ENCODE measurements at regions not wholly inside any gene's neighbourhood (a gene's known extent, or its start where the extent isn't known, plus 50 kb on each side); places are given as distances from the start of the nearest gene placed in this dataset.

DNA sequence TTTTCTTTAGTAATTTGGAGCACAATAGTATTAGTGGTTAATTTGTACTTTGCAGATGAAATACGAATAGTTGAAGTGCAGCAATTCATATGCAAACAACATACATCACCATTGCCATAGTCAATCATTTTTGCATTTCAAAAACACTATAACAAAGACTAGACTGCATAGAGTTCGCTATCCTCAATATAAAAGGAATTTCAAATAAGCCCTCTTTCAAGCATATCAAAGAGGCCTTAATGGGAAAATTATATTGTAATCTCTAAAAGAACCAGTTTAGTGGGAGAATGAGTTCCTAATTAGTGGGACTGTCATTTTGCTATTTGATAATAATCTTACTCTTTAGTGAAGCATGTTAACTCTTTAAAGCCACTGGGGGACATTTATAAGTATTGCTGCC lies 2302.3 kb upstream of the C9orf72 start:
- TF ChIP-seq, protein P1, sequence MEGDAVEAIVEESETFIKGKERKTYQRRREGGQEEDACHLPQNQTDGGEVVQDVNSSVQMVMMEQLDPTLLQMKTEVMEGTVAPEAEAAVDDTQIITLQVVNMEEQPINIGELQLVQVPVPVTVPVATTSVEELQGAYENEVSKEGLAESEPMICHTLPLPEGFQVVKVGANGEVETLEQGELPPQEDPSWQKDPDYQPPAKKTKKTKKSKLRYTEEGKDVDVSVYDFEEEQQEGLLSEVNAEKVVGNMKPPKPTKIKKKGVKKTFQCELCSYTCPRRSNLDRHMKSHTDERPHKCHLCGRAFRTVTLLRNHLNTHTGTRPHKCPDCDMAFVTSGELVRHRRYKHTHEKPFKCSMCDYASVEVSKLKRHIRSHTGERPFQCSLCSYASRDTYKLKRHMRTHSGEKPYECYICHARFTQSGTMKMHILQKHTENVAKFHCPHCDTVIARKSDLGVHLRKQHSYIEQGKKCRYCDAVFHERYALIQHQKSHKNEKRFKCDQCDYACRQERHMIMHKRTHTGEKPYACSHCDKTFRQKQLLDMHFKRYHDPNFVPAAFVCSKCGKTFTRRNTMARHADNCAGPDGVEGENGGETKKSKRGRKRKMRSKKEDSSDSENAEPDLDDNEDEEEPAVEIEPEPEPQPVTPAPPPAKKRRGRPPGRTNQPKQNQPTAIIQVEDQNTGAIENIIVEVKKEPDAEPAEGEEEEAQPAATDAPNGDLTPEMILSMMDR (IDR thresholded peaks at IDR 0.05), result no peak
- TF ChIP-seq POLR2A (IDR thresholded peaks at IDR 0.05) (no peak), EP300 (IDR thresholded peaks at IDR 0.05) (no peak)

Data from ovary (tissue), 3 donors.